Breast epithelium (tissue), 3 donors: ENCODE measurements at regions not wholly inside any gene's neighbourhood (a gene's known extent, or its start where the extent isn't known, plus 50 kb on each side); places are given as distances from the start of the nearest gene placed in this dataset.

Experiments
- POLR2A ChIP-seq: fragments of 450-650 bp; IDR thresholded peaks from one replicate; pipeline ENCODE4 v1.6.1; 2016; ENCODE audit warnings: antibody characterized with exemption, mild to moderate bottlenecking, moderate library complexity
- POLR2AphosphoS5 ChIP-seq, 3 donors: sonication (generic); formaldehyde crosslinking; IDR thresholded peaks; one replicate each; pipeline ENCODE4 v1.6.1; 2017; ENCODE audit warnings: antibody characterized with exemption in 3 of 3
- TF ChIP-seq, protein P1 (sequence below), 3 donors: fragments of 450-650 bp; IDR thresholded peaks; one replicate each; pipeline ENCODE4 v1.5.1; 2016 to 2017; ENCODE audit warnings: antibody characterized with exemption in 3 of 3, mild to moderate bottlenecking in 3 of 3, moderate library complexity in 3 of 3

- TF ChIP-seq, protein P1, sequence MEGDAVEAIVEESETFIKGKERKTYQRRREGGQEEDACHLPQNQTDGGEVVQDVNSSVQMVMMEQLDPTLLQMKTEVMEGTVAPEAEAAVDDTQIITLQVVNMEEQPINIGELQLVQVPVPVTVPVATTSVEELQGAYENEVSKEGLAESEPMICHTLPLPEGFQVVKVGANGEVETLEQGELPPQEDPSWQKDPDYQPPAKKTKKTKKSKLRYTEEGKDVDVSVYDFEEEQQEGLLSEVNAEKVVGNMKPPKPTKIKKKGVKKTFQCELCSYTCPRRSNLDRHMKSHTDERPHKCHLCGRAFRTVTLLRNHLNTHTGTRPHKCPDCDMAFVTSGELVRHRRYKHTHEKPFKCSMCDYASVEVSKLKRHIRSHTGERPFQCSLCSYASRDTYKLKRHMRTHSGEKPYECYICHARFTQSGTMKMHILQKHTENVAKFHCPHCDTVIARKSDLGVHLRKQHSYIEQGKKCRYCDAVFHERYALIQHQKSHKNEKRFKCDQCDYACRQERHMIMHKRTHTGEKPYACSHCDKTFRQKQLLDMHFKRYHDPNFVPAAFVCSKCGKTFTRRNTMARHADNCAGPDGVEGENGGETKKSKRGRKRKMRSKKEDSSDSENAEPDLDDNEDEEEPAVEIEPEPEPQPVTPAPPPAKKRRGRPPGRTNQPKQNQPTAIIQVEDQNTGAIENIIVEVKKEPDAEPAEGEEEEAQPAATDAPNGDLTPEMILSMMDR (IDR thresholded peaks at IDR 0.05) = no peak
- TF ChIP-seq POLR2AphosphoS5 (IDR thresholded peaks at IDR 0.05) = no peak
- TF ChIP-seq POLR2A = no peak
These were observed 284.5 kb upstream of the CHRNA7 start for GRCh38 chr15:31745841-31746240.
